SKM-1 (cell line): ENCODE measurements at regions not wholly inside any gene's neighbourhood (a gene's known extent, or its start where the extent isn't known, plus 50 kb on each side); places are given as distances from the start of the nearest gene placed in this dataset.

ENCODE experiments used
- DNase-seq: peaks from one replicate; lab custom pipeline; 2025; ENCODE audit not compliant: unreplicated experiment; lab: John Stamatoyannopoulos, UW

DNA sequence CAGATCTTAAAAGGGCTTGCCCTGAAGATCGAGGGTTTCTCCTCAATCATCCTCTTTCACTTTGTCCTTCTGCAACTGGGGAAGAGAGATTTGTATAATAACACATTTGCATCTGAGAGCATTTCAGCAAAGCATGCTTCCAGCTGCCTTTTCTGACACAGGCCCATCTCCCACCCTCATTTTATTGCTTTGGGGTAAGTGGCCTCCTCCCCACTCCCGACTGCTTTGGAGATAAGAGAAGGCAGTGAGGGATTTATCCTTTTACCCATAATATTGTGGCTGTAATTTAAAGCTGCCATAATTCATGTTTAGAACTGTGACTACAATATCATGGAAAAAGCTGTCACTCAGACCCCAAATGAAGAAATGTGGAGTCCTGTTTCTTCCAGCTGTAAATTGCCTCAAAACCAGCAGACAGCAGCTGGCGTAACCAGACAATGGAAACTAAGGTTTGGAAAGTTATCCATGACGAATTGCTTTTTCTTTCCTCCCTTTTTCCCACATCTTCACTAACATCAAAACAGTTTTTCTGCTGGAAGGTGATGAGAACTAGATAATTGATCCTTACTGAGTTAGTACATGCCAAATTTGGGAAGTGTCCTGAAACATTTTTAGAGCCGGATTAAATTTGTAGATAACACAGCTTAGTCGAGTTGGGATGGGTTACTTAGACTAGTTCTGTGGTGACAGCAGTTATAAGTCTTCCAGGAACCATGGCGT lies 104.2 kb upstream of the PFN2 start:
- DNase-seq: no peak

GRCh38 chr3:150074277-150074676 lies 103.6 kb upstream of the PFN2 start:
- DNase-seq: no peak

DNA sequence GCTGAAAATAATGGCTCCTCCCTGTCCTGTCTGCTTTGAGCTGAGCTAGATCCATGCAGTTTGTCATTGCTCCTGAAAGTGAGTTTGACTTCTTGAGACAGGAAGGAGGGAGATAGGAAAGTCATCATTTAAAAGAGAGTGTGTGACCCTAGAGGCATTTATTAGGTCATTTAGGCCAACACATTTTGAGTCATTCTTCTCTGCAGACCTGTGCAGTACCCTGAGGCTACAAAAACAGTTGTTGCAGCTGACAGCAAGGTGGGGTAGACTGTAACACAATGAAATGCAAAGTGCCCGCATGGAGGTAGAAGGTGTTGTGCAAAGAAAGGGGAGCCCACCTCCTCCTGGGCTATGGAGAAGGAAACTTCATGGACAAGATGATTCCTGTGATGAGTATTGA lies 102.8 kb upstream of the PFN2 start:
- DNase-seq: no peak

GRCh38 chr3:150073031-150073430 lies 102.3 kb upstream of the PFN2 start:
- no peak for DNase-seq

DNA sequence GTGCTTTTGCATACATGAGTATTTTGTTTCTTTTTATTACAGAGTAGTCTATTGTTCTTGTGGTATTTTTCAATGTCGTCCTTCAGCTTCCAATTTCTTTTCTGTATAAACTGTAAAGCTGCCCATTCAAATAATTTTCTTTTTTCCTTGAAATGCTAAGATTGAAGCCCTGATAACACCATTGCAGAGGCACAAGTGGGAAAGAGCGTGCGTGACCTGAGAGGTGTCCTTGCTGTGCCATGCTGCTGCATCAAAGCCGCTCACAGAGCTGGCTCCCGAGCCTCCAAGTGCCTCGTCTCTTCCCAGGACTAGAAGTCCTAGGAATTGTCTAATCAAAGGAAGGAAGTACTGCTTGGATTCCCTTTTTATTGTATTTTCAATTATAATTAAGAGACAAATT lies 101.9 kb upstream of the PFN2 start:
- DNase-seq: no peak

DNA sequence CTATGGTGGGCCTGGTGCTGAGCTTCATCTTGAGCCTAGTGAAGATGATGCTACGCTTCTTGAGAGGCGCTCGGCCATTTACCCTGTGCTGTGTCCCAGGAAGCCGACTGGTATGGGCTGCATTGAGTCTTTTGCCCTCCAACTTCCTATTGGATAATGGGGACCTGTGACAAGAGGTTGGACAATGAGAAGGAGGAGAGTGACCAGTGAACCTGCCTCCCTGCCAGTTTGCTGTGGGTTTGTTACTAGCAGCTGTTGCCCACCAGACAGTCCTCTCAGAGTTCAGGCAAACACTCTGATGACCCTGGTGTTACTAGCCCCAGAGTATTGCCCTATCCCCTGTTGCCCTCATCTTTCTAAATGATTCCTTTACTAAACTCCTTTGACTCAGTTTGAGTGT lies 99.6 kb upstream of the PFN2 start:
- DNase-seq: no peak

GRCh38 chr3:150069633-150070032 lies 98.9 kb upstream of the PFN2 start:
- DNase-seq: no peak

GRCh38 chr3:150069154-150069527 lies 98.4 kb upstream of the PFN2 start:
- DNase-seq: no peak

GRCh38 chr3:150068440-150069153 lies 97.9 kb upstream of the PFN2 start:
- no peak for DNase-seq

GRCh38 chr3:150067561-150067960 lies 96.9 kb upstream of the PFN2 start:
- DNase-seq: no peak

DNA sequence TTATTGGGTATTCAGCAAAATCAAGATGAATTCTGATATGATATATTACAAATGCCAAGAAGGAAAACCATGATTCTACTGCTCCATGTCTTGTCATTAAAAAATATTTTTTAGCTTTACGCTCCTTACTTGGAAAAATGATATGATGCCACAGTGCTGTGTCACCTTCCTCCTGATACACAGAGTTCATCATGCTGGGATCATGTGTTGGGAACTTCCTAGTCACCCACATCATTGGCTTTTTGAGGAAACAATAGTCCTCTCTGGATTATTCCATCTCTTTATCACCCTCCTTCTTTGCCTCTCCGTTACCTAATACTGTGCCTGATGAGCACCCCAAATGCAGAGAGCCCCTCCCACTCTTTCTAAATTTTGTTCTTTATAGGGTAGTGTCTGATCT lies 94.3 kb upstream of the PFN2 start:
- no peak for DNase-seq

GRCh38 chr3:150063237-150063636 lies 92.5 kb upstream of the PFN2 start:
- DNase-seq: no peak

DNA sequence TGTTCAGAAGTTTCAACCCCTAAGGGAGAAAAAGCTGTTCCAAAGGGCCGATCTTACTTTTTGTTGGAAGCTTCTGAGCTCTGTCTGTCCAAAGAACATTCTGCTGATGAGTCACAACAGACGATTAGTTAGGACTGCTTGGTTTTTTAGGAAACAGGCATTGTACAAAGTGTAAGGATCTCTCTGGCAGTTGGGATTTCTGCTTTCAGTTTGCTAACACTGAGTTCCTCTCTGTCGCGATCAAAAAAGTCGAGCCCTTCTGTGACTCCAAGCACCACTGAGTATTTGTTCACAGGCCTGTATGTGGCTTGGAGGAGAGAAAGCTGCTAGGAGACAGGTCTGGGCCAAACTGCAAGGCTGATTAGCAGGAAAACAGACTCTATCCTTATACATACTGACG lies 91.8 kb upstream of the PFN2 start:
- DNase-seq: no peak

DNA sequence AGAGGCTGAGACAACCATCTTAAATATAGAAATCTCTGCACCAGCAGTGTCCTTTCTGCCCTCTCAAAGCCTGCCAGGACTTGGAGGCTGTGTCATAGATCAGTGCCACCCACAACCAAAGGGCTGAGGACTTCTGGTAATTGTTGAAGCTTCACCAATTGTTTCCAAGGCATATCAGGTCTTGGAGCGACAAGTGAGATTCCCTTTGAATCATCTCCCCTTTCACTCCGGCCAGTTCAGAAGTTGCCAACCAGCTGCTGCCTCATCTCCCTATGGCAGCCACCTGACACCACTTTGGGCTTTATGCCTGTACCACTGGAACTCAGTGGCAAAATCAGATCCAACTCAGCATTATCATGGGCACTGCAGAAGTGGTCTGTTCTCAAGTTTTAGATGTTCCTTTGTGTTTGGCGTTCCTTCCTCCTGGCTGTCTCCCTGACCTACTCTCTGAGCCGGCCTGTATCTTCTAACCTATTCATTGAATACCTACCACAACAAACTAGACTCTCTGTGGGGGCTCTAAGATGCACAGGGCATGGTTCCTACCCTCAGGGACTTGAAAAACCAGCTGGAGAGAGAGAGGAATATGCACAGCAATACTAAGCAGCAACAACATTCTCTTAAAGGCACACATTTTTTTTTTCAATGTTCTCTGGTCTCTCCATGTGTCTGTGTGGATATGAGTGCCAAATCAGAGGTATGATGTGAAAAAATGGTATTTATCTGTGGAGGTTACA lies 90.8 kb upstream of the PFN2 start:
- no peak for DNase-seq

GRCh38 chr3:150059729-150060128 lies 89.0 kb upstream of the PFN2 start:
- no peak for DNase-seq

DNA sequence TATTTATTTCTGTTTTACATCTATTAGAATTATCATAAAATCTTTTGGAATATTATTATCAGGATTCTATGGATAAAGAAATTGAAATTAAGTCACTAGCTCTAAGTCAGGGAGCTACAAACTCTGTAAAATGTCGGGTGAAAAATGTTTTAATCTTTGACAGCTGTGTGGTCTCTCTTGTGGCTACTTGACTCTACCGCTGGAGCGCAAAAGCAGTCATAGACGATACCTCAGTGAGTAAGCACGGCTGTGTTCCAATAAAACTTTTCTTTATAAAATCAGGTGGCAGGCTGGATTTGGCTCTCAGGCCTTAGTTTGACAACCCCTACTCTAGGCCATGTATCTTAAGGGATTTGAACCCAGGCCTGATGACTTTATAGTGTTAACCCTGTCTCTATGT lies 88.5 kb upstream of the PFN2 start:
- DNase-seq: no peak

GRCh38 chr3:150057227-150057626 lies 86.5 kb upstream of the PFN2 start:
- no peak for DNase-seq

DNA sequence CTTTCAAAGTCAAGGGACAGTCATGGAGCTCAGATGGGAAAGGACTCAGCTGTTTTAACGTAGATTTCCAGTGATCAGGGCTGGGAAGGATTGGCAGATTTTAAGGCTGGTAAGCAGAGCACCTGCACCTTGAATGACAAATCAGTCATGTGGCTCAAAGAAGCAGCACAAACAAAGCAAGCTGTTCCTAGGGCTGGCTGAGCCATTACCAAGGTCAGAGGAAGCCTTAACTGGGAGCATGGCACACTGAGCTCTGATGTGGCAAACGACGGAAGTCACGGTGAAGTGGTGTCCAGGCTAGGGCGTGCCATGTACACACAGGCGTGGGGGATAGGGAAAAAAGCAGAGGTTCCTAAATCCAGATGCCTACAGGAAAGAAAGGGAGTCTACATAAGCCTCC lies 84.6 kb upstream of the PFN2 start:
- no peak for DNase-seq

GRCh38 chr3:150054635-150055034 lies 83.9 kb upstream of the PFN2 start:
- DNase-seq: no peak

DNA sequence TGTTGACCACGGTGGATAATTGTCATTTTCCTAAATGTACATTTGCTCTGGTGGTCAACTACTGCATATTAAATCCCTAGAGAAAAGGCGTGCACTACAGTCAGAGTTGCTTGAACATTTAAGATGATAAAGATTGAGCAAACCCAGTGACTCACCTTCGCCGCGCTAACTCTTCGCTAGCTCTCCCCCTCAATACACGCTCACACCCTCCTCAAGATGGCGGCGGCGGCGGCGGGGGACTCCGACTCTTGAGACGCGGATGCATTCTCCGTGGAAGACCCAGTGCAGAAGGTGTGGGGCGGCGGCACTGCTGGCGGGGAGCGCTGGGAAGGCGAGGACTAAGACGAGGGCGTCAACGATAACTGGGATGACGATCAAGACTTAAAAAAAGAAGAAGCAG lies 79.8 kb upstream of the PFN2 start:
- DNase-seq: no peak

DNA sequence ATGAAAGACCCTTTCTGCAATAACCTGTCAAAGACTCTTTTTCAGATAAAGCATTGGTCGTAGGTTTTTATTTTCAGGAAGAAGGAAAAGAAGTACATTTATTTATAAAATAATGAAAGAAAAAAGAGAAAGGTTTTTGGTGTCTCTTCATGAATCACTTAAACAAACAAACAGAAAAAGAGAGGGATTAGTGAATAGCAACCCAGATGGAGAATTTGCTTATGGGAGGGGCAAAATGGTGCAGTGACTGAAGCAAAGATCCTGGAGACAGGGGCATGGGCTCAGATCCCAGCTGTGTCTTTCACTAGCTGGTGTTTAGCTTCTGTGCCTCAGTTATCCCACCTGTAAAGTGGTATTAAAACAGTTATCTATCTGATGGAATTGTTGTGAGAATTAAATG lies 78.6 kb upstream of the PFN2 start:
- no peak for DNase-seq

DNA sequence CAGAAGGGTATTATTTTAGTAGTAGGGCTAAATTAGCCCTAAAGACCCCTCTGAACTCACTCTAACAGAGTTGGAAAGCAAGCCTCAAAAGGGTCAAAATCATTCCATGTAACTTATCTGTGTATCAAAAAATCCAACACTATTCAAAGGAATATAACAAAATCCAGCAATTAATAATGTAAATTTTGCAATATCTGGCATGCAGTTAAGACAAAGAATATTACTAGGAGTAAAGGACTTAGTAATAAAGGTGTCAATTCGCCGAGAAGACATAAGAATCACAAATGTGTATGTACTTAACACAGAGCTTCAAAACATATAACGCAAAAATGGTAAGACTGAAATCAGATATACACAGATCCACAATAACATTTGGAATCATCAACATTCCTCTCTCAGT lies 71.2 kb upstream of the PFN2 start:
- no peak for DNase-seq
